Mesendoderm (in vitro differentiated cells): ENCODE measurements at regions not wholly inside any gene's neighbourhood (a gene's known extent, or its start where the extent isn't known, plus 50 kb on each side); places are given as distances from the start of the nearest gene placed in this dataset.

Experiments used
- DNase-seq: peaks from one replicate; pipeline ENCODE4 v3.0.0; 2013
- H2AK5ac ChIP-seq: 2 replicates; pipeline ENCODE4 v1.6.1; 2013; ENCODE audit warnings: low read length, inconsistent platforms
- H2BK120ac ChIP-seq: 2 replicates; pipeline ENCODE4 v1.6.1; 2013; ENCODE audit warnings: low read depth, mild to moderate bottlenecking, low read length, moderate library complexity, mixed read lengths
- H2BK15ac ChIP-seq: replicated peaks from 2 replicates; pipeline ENCODE4 v1.6.1; 2013; ENCODE audit warnings: low read depth, mild to moderate bottlenecking, moderate library complexity
- H2BK5ac ChIP-seq: 2 replicates; pipeline ENCODE4 v1.6.1; 2013; ENCODE audit warnings: low read length, inconsistent platforms
- H3K18ac ChIP-seq: 2 replicates; pipeline ENCODE4 v1.6.1; 2013; ENCODE audit warnings: mild to moderate bottlenecking, low read length, mixed read lengths
- H3K23ac ChIP-seq: one replicate; pipeline ENCODE4 v1.6.1; 2013; ENCODE audit warnings: low read length
- H3K27ac ChIP-seq: 2 replicates; pipeline ENCODE4 v1.5.1; 2013; ENCODE audit warnings: low read depth, mild to moderate bottlenecking, inconsistent platforms, low read length, moderate library complexity
- H3K27me3 ChIP-seq: 2 replicates; pipeline ENCODE4 v1.6.1; 2013; ENCODE audit warnings: low read length, control low read depth, mild to moderate bottlenecking, inconsistent platforms; ENCODE audit not compliant: insufficient read depth, poor library complexity
- H3K36me3 ChIP-seq: 2 replicates; pipeline ENCODE4 v1.6.1; 2013; ENCODE audit warnings: low read length, inconsistent platforms; ENCODE audit not compliant: control insufficient read depth, insufficient read depth
- H3K4ac ChIP-seq: one replicate; pipeline ENCODE4 v1.6.1; 2013; ENCODE audit warnings: low read depth, mild to moderate bottlenecking, low read length, moderate library complexity
- H3K4me1 ChIP-seq: 2 replicates; pipeline ENCODE4 v1.6.1; 2013; ENCODE audit warnings: low read depth, low read length, inconsistent platforms; ENCODE audit not compliant: control insufficient read depth
- H3K4me2 ChIP-seq: 2 replicates; pipeline ENCODE4 v1.6.1; 2013; ENCODE audit warnings: low read length
- H3K4me3 ChIP-seq: 2 replicates; pipeline ENCODE4 v1.5.1; 2013; ENCODE audit warnings: mild to moderate bottlenecking, low read length
- H3K56ac ChIP-seq: one replicate; pipeline ENCODE4 v1.6.1; 2013; ENCODE audit warnings: low read length
- H3K79me1 ChIP-seq: 2 replicates; pipeline ENCODE4 v1.6.1; 2013; ENCODE audit warnings: low read length, inconsistent platforms
- H3K79me2 ChIP-seq: 2 replicates; pipeline ENCODE4 v1.6.1; 2013; ENCODE audit warnings: mild to moderate bottlenecking, low read length; ENCODE audit not compliant: control insufficient read depth, insufficient read depth
- H3K9ac ChIP-seq: 2 replicates; pipeline ENCODE4 v1.6.1; 2013; ENCODE audit warnings: low read length, inconsistent platforms
- H4K5ac ChIP-seq: one replicate; pipeline ENCODE4 v1.6.1; 2013; ENCODE audit warnings: low read length
- H4K8ac ChIP-seq: one replicate; pipeline ENCODE4 v1.6.1; 2013; ENCODE audit warnings: low read depth, mild to moderate bottlenecking, control low read depth, low read length, moderate library complexity
- WGBS: extraction: QIAGEN DNeasy Blood & Tissue Kit; methylation state at CpG from one replicate; pipeline ENCODE4 v1.1.7; 2013; ENCODE audit warnings: low lambda C conversion rate, missing lambda C conversion rate; ENCODE audit not compliant: insufficient coverage; ENCODE audit errors: extremely low coverage; 5-methylcytosine and 5-hydroxymethylcytosine counted together

DNA sequence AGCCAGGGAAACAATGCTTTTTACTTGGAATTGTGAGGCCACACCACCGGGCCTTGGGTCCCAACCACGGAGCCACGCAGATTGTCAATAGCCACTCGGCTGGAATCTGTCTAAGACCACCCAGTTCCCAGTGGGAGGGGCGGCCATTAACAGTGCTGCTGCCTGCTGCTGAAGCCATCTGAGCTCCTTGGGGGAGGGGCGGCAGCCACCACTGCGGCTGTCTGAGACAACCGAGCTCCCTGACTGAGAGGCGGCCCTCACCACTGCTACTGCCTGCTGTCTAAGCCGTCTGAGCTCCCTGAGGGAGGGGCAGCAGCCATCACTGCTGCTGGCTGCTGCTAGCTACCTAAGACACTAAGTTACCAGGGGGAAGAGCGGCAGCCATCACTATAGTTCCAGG, 64.3 kb downstream of the DMRTA2 start:
- H3K23ac ChIP-seq = no peak overlapping the region
- H3K4ac ChIP-seq = no peak overlapping the region
- H3K79me1 ChIP-seq = no peaks in the 10 kb centered on the region
- no peaks in the 10 kb centered on the region for H3K36me3 ChIP-seq
- H3K27me3 ChIP-seq = no peaks in the 10 kb centered on the region
- H3K56ac ChIP-seq = no peak overlapping the region
- no peak overlapping the region for H2BK120ac ChIP-seq
- no peak overlapping the region for H3K9ac ChIP-seq
- H2BK15ac ChIP-seq = no peak overlapping the region
- DNase-seq = peak; percentile 28
- H4K5ac ChIP-seq = no peak overlapping the region
- H3K27ac ChIP-seq = no peak overlapping the region
- H3K4me3 ChIP-seq = no peak overlapping the region
- WGBS = no CpG with 5 or more reads among the region's 11 CpGs
- H3K4me2 ChIP-seq = no peak overlapping the region
- no peaks in the 10 kb centered on the region for H3K4me1 ChIP-seq
- no peak overlapping the region for H3K18ac ChIP-seq
- H2AK5ac ChIP-seq = no peak overlapping the region
- no peak overlapping the region for H2BK5ac ChIP-seq
- no peaks in the 10 kb centered on the region for H3K79me2 ChIP-seq
- H4K8ac ChIP-seq = no peak overlapping the region

DNA sequence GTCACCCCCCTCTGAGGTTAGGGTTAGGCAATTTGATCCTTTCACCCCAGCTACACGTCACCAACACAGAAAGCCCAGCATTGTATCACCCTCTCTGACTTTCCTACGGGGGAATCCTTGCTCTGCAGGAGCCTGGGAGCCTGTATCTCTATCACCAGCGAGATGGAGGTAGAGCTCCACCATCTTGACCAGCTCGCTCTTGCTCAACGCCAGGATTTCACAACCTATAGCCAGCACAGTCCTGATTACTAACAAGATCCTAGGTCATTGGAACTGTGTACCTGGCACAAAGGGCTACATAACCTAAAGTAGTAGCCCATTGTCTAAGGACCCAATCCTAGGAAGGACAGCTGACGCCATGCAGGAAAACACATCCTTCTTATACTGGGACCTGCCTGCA, 66.1 kb downstream of the DMRTA2 start:
- WGBS = no CpG with 5 or more reads among the region's 6 CpGs
- Histone ChIP-seq H3K79me1 (no peaks in the 10 kb centered on the region), H3K4me3 (no peak overlapping the region), H2BK120ac (no peak overlapping the region), H3K4me2 (no peak overlapping the region), H3K27ac (no peak overlapping the region), H3K4me1 (no peaks in the 10 kb centered on the region), H2AK5ac (no peak overlapping the region), H2BK15ac (no peak overlapping the region), H3K23ac (no peak overlapping the region), H3K9ac (no peak overlapping the region), H3K18ac (no peak overlapping the region), H3K79me2 (no peaks in the 10 kb centered on the region), H4K5ac (no peak overlapping the region), H3K27me3 (no peaks in the 10 kb centered on the region), H3K4ac (no peak overlapping the region), H2BK5ac (no peak overlapping the region), H4K8ac (no peak overlapping the region), H3K36me3 (no peaks in the 10 kb centered on the region), H3K56ac (no peak overlapping the region)
- no peak for DNase-seq

DNA sequence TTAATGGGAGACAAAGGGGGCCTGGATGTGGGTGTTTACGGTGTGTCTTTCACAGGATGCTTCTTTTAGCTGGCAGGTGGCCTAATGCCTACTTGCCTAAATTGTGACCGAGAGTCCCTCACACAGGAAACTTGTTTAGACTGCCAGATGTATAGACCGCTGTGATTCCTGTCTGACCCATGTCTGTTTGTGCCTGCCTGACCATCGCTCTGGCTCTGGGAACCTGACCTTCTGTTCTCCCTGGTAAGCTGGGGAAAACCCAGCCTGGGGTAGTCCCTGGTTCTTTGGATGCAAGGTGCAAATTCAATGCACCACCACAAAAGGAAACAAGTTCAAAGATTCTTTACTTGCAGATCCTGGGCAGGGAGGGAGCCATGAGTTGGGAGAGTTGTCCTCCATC, 68.4 kb downstream of the DMRTA2 start:
- no CpG with 5 or more reads among the region's 4 CpGs for WGBS
- no peak for DNase-seq
- no peak overlapping the region for H3K4me2 ChIP-seq

DNA sequence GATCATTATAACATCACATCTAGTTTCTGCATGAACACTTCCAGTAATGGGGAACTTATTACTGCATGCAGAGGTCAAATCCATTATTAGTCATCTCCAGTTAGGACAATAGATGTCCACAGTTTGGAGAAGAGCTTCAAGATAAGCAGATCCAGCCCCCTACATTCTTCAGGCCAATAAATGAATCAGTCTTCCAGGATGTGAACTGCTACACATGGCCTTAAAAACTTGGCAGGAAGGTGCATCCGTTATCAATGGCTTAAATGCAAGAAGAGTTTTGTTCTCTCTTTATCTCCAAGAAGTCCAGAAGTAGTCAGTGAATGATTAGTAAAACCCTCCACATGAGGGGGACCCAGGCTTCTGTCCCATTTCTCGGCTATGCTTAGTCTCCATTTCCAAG, 70.8 kb downstream of the DMRTA2 start:
- Histone ChIP-seq H2AK5ac (no peak overlapping the region), H3K4ac (no peak overlapping the region), H3K27me3 (no peaks in the 10 kb centered on the region), H3K4me1 (no peaks in the 10 kb centered on the region), H4K5ac (no peak overlapping the region), H3K4me3 (no peak overlapping the region), H3K27ac (no peak overlapping the region), H3K9ac (no peak overlapping the region), H3K18ac (no peak overlapping the region), H2BK120ac (no peak overlapping the region), H3K56ac (no peak overlapping the region), H3K4me2 (no peak overlapping the region), H3K79me1 (no peaks in the 10 kb centered on the region), H3K36me3 (no peaks in the 10 kb centered on the region), H3K23ac (no peak overlapping the region), H4K8ac (no peak overlapping the region), H3K79me2 (no peaks in the 10 kb centered on the region), H2BK5ac (no peak overlapping the region), H2BK15ac (no peak overlapping the region)
- DNase-seq = no peak
- no CpG with 5 or more reads among the region's 2 CpGs for WGBS

More for the DNA sequence above, 68.4 kb downstream of the DMRTA2 start:
- H3K79me1 ChIP-seq = no peaks in the 10 kb centered on the region
- no peak overlapping the region for H3K4me3 ChIP-seq
- no peak overlapping the region for H3K18ac ChIP-seq
- H3K27ac ChIP-seq = no peak overlapping the region
- no peaks in the 10 kb centered on the region for H3K27me3 ChIP-seq
- H3K79me2 ChIP-seq = no peaks in the 10 kb centered on the region
- no peak overlapping the region for H3K9ac ChIP-seq
- no peak overlapping the region for H3K23ac ChIP-seq
- H3K4me1 ChIP-seq = no peaks in the 10 kb centered on the region
- H2AK5ac ChIP-seq = no peak overlapping the region
- H4K8ac ChIP-seq = no peak overlapping the region
- no peaks in the 10 kb centered on the region for H3K36me3 ChIP-seq
- H3K56ac ChIP-seq = no peak overlapping the region
- no peak overlapping the region for H2BK5ac ChIP-seq
- no peak overlapping the region for H2BK120ac ChIP-seq
- no peak overlapping the region for H2BK15ac ChIP-seq
- no peak overlapping the region for H3K4ac ChIP-seq
- H4K5ac ChIP-seq = no peak overlapping the region

DNA sequence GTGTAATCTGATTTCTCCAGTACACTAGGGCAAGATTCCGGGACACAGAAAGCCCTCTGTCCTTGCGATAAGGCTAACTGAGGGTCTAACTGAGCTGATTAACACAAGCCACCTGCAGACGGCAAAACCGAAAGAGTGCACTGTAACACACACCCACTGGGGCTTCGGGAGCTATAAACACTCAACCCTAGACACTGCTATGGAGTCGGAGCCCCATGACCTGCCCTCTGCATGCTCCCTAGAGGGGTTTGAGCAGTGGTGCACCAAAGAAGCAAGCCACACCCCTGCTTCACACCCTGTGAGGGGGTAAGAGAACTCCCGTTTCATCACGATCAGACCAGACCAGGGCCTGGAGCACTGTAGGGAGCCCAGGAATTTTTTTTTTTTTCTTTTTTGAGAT, 72.4 kb downstream of the DMRTA2 start:
- no peak overlapping the region for H3K4ac ChIP-seq
- H3K36me3 ChIP-seq = no peaks in the 10 kb centered on the region
- H3K9ac ChIP-seq = no peak overlapping the region
- H3K79me2 ChIP-seq = no peaks in the 10 kb centered on the region
- H3K18ac ChIP-seq = no peak overlapping the region
- WGBS = no CpG with 5 or more reads among the region's 8 CpGs
- H3K4me3 ChIP-seq = no peak overlapping the region
- H2BK120ac ChIP-seq = no peak overlapping the region
- H3K79me1 ChIP-seq = no peaks in the 10 kb centered on the region
- no peak overlapping the region for H4K8ac ChIP-seq
- no peak overlapping the region for H3K23ac ChIP-seq
- H2BK15ac ChIP-seq = no peak overlapping the region
- H4K5ac ChIP-seq = no peak overlapping the region
- H3K27me3 ChIP-seq = no peaks in the 10 kb centered on the region
- H3K4me1 ChIP-seq = no peaks in the 10 kb centered on the region
- DNase-seq = no peak
- no peak overlapping the region for H2BK5ac ChIP-seq
- no peak overlapping the region for H3K56ac ChIP-seq
- no peak overlapping the region for H2AK5ac ChIP-seq
- H3K4me2 ChIP-seq = no peak overlapping the region
- H3K27ac ChIP-seq = no peak overlapping the region

DNA sequence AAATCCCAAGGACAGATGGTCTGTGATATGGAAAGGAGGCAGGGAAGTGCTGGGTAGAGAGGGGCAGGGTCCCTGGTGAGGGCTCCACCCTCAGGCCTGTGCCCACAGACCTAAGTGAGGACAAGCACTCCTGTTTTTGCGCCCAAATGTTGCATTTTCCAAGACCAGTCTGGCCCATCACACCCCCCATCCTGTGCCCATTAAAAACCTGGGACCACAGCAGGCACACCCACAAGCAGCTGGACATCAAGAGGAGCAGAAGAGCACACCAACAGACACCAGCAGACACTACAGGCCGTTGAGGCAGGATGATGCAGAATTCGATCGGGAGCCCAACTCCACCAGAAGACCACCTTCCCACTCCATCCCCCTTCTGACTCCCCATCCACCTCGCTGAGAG, 72.8 kb downstream of the DMRTA2 start:
- no peak overlapping the region for H3K56ac ChIP-seq
- no peak overlapping the region for H3K4me3 ChIP-seq
- no peak overlapping the region for H4K5ac ChIP-seq
- H3K27ac ChIP-seq = no peak overlapping the region
- no peaks in the 10 kb centered on the region for H3K4me1 ChIP-seq
- H2BK15ac ChIP-seq = no peak overlapping the region
- no peak overlapping the region for H4K8ac ChIP-seq
- no CpG with 5 or more reads among the region's 5 CpGs for WGBS
- no peak for DNase-seq
- no peak overlapping the region for H3K23ac ChIP-seq
- no peak overlapping the region for H3K9ac ChIP-seq
- no peak overlapping the region for H2AK5ac ChIP-seq
- no peak overlapping the region for H3K4me2 ChIP-seq
- H3K79me1 ChIP-seq = no peaks in the 10 kb centered on the region
- H3K4ac ChIP-seq = no peak overlapping the region
- no peaks in the 10 kb centered on the region for H3K36me3 ChIP-seq
- no peak overlapping the region for H2BK5ac ChIP-seq
- H2BK120ac ChIP-seq = no peak overlapping the region
- no peaks in the 10 kb centered on the region for H3K27me3 ChIP-seq
- no peaks in the 10 kb centered on the region for H3K79me2 ChIP-seq
- H3K18ac ChIP-seq = no peak overlapping the region
